Activated gamma-delta T cell treated with Interleukin-2 at 50 U/mL for 16 hours (primary cell): ENCODE measurements at regions not wholly inside any gene's neighbourhood (a gene's known extent, or its start where the extent isn't known, plus 50 kb on each side); places are given as distances from the start of the nearest gene placed in this dataset.
"Not testable (repeated sequence)": the region's sequence is repeated elsewhere in the genome, so short reads cannot be mapped to it uniquely, and the experiment has no call there.

Experiments
- DNase-seq: peaks from one replicate; pipeline ENCODE4 v3.0.0-alpha.2; 2020

DNA sequence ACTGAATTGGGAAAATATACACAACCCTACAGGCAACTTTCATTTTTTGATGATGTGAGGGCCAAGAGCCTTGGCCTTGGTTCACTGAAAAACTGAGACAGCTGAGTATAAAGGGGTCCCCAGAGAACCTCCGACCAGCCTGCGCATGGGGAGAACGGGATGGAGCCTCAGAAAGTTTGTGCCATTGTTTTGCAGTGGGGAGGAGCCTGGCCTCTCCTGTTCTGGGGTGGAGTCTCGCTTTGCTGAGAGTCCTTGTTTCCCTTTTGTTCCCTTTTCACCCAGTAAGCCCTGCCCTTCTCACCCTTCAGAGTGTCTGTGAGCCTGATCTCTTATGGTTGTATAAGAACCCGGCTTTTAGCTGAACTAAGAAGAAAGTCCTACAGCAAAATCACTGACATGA lies 193.2 kb upstream of the AKR1E2 start:
- DNase-seq = no peak

DNA sequence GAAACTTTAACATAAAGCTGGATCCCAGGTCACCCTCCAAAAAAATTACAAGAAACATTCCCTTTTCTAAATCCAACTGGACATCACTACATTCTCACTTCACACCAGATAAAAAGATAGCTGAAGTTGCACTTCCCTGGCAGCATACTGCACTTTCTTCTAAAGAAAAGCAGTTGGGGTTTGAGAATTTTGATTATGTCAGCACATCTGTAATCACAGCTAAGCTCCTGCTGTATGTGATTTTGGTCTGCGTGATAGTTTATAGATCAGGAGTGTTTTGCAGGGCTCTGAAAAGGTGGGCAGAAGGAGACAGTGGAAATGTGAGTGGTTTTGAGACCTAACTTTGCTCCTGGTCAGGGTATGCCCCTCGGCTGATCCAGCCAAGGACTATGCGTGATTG lies 199.1 kb upstream of the AKR1E2 start:
- no peak for DNase-seq

DNA sequence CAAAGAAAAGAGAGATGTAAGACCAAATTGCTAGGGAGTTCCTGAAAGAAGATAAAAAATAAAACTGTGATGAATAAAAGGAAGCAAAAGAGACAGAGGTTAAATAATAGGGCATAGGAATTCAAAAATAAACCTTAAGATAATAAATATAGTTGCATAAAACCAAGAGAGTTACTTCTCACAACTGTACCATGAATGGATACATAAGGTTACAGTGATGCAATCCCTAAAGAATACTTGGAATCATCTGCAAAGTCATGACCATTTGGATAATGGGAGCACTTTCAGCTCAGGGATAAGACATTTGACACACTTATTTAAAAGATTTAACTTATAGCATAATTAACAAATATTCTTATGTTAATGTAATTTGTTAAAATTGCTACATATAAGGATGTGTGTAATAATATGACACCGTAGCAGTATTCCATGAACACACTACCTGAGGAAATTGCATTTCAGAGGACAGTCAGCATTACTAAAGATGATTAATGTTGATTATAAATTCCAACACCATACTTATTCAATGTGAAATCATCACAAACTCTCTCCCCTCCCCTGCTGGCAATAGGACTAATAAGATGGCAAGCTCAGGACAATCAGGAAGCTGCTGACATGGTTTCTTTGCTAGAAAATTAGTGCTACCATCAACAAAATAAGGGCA lies 202.1 kb upstream of the AKR1E2 start:
- no peak for DNase-seq

DNA sequence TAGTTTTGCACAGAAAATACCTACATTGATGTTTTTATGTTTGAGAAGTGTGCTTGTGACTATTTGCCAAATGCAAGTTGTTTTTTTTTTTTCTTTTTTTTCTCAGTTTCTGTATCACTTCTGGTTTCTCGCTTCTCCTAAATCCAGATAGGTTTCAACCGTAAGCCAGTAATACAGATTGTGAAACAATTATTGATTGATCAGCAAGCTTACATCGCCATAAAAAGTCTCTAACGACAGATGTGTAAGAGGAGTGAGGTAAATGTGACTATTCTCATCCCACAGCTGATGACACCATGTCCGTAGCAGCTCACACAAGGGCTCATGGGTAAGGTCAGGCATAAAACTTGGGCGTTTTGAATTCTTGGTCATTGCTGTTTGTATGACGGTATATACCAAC lies 202.8 kb upstream of the AKR1E2 start:
- no peak for DNase-seq

DNA sequence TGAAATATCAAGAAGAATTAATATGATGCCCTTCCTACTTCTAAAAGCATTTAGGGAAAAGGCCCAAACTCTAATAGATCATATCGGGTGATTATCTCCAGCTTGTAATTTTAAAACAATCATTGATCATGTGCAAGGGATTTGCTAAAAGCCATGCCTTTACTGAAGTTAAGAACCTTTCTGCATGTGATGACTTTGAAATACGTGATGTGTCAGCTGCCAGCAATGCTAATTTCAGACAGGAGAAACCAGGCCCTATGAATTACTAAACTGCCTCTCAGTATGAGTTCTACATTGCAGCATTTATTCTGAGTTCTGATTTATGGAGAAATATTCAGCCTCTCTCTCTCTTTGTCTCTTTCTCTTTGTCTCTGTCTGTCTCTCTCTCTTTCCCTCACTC lies 203.6 kb upstream of the AKR1E2 start:
- DNase-seq = no peak

DNA sequence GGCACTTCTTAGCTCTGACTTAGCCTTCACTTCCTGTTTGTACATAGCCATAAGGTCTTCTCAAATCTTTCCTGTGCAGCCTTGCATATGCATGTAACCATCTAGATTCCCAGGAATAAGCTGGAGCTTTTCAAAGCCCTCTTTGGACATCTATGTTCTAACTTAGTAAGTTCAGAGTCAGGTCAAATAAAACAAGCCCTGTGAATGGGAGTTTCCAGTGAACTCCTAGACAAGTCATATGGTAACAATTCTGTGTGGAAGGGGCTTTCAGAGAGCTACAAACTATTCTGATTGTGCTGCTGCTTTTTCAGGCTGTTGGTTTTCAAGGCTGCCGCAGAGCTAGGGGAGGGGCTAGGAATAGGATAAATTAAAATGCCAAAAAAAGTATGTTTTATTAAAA lies 208.4 kb upstream of the AKR1E2 start:
- no peak for DNase-seq

DNA sequence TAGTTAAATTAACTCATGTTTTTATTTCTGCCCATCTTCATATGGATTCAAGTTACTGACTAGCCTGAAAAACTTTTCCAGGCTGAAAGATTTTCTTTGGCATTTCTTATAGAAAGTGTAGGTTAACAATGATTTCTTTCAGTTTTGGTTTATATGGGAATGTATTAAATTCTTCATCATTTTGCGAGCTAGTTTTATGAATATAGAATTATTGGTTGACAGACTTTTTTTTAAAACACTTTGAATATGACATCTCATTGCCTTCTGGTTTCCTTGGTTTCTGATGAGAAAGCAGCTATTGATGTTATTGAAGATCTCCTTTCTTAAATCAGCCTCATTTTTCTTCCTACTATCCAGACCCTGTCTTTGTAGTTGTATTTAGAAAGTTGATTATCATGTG lies 211.0 kb upstream of the AKR1E2 start:
- no peak for DNase-seq

GRCh38 chr10:4609251-4609650 lies 216.8 kb upstream of the AKR1E2 start:
- DNase-seq = no peak

DNA sequence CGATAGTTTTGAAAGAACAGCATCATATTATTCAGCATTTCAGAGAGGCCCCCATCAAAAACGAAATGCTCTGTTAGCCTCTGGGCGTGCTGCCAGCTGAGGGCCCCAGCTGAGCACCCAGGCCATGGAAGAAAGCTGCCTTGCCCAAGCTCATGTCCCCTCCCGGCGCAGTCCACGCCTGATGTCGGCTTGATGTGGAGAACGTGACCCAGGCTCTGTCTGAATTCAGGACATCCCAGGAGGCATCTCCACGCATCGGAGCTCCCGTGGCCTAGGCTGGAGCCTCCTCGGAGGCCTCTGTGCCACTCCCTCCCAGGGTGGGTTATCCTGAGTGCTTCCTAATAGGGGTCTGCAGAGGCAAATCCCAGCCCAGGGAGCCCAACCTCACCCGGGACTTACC lies 218.3 kb upstream of the AKR1E2 start:
- no peak for DNase-seq

- DNase-seq = no peak
These were observed 219.0 kb upstream of the AKR1E2 start for GRCh38 chr10:4606856-4607636.

DNA sequence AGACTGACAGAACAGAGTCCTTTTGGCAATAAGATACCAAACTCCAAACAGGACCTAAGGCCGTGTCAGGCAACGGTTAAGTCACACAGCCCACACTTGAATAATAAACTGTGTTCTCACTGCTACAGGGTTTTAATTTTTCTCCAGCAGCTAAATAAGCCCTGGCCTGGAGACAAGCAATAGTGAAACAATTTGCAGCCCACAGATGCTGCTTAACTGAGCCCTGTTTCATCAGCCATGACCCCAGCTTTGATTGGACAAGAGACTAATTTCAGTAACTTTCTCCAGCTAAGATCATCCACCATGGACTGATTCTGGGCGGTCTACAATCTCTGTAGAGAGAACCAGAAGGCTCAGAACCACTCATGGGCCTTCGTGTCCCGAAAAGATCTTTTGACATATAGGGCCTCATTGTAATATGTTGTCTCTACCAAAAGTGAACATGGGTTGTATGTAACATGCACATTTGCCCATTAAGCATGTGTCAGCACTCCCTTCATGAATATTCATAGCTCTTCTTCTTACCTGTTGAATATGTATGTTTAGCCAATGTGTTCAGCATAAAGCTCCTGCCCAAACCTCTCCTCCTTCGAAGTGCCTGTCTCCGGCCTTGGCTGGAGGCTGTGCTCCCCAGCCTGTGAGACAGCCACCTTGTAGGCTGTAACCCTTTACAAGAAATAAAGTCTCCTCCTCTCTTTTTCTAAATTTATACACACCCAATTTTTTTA lies 223.1 kb upstream of the AKR1E2 start:
- no peak for DNase-seq

DNA sequence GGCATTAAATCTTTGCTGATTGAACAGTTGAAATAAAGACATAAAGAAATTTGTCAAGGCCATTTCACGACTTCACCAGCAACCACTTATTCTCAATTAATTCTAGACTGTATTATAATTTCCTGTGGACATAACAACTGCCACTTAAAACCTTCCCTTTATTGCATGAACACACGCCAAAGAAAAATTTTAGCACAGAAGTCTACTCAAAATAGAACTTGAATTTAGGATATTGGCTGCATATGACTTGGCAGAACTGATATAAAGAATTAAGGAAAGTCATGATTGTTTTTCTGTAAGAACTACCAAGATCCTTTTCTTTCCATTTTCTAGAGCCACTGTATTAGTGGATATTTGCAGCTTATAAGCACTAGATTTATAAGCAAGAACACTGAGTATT lies 226.5 kb upstream of the AKR1E2 start:
- DNase-seq = no peak

GRCh38 chr10:4597898-4598297 lies 228.1 kb upstream of the AKR1E2 start:
- DNase-seq = not testable (repeated sequence)

DNA sequence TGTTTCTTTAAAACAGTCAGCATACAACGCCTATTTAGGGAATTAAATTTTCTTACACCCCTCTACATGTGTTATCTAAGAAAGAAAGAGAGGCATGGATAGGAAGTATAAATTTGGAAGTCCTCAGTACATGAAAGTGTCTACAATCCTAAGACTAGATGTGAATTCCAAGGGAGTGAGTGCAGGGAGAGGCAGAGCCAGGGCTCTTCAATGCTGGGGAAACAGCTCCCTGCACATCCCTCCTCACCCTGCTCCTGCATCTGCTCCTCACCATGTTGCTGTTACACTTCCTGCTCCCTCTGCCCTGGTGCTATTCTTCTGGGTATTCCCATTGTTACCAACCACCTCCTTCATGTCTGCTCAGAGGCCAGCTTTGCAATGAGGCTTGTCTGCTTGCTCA lies 229.1 kb upstream of the AKR1E2 start:
- no peak for DNase-seq

- DNase-seq = no peak
These were observed 230.2 kb upstream of the AKR1E2 start for GRCh38 chr10:4595719-4596319.

- DNase-seq = no peak
These were observed 235.2 kb upstream of the AKR1E2 start for GRCh38 chr10:4590807-4591206.

DNA sequence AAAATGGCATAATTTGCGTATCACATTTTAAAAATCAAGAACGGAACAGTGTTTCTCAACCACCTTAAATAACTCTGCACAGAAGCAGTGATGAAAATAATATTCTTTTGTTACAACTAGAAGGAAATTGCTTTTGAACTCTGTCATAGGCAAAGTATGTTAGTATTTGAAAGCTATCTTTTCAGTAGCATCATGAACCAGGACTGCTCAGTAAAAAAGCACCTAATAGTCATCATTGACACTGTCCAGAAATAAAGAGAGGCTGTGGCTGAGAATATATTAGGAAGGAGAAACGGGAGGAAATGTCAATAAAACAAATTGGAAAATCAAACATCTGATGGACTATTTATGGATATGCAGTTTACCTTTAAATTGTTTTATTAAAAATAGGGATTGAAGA lies 237.2 kb upstream of the AKR1E2 start:
- no peak for DNase-seq

GRCh38 chr10:4587466-4587865 lies 238.5 kb upstream of the AKR1E2 start:
- DNase-seq = no peak

GRCh38 chr10:4586776-4587175 lies 239.2 kb upstream of the AKR1E2 start:
- DNase-seq = no peak

- DNase-seq = no peak
These were observed 244.1 kb upstream of the AKR1E2 start for GRCh38 chr10:4581929-4582328.

GRCh38 chr10:4579844-4580243 lies 246.2 kb upstream of the AKR1E2 start:
- DNase-seq = no peak

- DNase-seq = no peak
These were observed 249.8 kb upstream of the AKR1E2 start for GRCh38 chr10:4576206-4576605.

GRCh38 chr10:4569151-4569550 lies 256.9 kb upstream of the AKR1E2 start:
- DNase-seq = no peak

GRCh38 chr10:4568731-4569130 lies 257.3 kb upstream of the AKR1E2 start:
- DNase-seq = no peak
